PC-9 (cell line): ENCODE measurements at regions not wholly inside any gene's neighbourhood (a gene's known extent, or its start where the extent isn't known, plus 50 kb on each side); places are given as distances from the start of the nearest gene placed in this dataset.

Source experiments
- EZH2 ChIP-seq: fragments of 200-600 bp; sonication (generic); IDR thresholded peaks from 2 replicates; pipeline ENCODE4 v1.8.0; 2017; ENCODE audit warnings: antibody characterized with exemption, low read depth
- TF ChIP-seq, protein P1 (sequence below): fragments of 200-600 bp; sonication (generic); conservative IDR thresholded peaks from 2 replicates; pipeline ENCODE4 v1.6.1; 2017; ENCODE audit warnings: mixed run types, antibody characterized with exemption, mild to moderate bottlenecking, moderate library complexity

DNA sequence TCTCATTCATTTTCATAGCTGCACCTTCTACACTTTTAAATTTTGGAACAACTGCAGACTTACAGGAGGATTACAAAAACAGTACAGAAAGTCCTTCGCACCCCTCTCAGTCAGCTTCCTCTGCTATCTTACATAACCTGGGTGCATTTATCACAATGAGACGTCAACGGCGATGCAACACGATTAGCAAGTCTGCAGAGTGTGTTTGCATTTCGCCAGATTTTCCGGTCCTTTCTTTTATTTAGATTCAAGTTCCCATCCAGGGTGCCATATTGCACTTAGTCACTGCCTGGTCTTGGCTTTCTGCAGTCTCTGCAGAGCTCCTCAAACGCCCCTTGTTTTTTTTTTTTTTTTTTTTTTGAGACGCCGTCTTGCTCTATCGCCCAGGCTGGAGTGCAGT lies 85.9 kb downstream of the ASMT start:
- TF ChIP-seq, protein P1, sequence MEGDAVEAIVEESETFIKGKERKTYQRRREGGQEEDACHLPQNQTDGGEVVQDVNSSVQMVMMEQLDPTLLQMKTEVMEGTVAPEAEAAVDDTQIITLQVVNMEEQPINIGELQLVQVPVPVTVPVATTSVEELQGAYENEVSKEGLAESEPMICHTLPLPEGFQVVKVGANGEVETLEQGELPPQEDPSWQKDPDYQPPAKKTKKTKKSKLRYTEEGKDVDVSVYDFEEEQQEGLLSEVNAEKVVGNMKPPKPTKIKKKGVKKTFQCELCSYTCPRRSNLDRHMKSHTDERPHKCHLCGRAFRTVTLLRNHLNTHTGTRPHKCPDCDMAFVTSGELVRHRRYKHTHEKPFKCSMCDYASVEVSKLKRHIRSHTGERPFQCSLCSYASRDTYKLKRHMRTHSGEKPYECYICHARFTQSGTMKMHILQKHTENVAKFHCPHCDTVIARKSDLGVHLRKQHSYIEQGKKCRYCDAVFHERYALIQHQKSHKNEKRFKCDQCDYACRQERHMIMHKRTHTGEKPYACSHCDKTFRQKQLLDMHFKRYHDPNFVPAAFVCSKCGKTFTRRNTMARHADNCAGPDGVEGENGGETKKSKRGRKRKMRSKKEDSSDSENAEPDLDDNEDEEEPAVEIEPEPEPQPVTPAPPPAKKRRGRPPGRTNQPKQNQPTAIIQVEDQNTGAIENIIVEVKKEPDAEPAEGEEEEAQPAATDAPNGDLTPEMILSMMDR = no peak
- no peak for TF ChIP-seq EZH2
